IPS DF 4.7 (cell line): ENCODE measurements at regions not wholly inside any gene's neighbourhood (a gene's known extent, or its start where the extent isn't known, plus 50 kb on each side); places are given as distances from the start of the nearest gene placed in this dataset.

Source experiments
- DNase-seq: peaks from one replicate; pipeline ENCODE4 v3.0.0-alpha.2; 2013; ENCODE audit warnings: low spot score; ENCODE audit errors: extremely low read depth

GRCh38 chr9:86534572-86535258, 180.5 kb upstream of the TUT7 start:
- no peak for DNase-seq

GRCh38 chr9:86531971-86532640, 177.9 kb upstream of the TUT7 start:
- DNase-seq: no peak

GRCh38 chr9:86531273-86531970, 177.2 kb upstream of the TUT7 start:
- no peak for DNase-seq

GRCh38 chr9:86529496-86530275, 175.5 kb upstream of the TUT7 start:
- DNase-seq: no peak

DNA sequence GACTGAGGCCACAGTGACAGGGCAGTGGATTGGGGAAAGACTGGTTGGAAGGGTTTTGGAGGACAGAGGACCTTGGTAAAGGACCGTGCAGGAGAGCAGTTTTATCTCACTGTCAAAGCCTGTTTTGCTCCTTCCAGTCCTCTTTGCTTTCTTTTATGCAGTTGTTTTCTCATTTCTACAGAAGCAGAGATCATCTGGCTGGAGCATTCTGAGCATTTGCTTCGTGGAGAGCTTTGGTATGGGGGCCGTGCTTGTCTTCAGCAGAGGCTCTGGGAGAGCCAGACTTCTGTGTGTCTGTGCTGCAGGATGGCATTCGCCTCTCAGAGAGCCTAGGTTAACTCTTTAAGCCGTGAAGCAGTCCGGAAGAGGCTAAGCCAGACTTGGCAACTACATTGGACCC, 171.8 kb upstream of the TUT7 start:
- no peak for DNase-seq

GRCh38 chr9:86525182-86525581, 171.0 kb upstream of the TUT7 start:
- no peak for DNase-seq

- DNase-seq: no peak
These were observed 167.8 kb upstream of the TUT7 start for GRCh38 chr9:86521977-86522376.

DNA sequence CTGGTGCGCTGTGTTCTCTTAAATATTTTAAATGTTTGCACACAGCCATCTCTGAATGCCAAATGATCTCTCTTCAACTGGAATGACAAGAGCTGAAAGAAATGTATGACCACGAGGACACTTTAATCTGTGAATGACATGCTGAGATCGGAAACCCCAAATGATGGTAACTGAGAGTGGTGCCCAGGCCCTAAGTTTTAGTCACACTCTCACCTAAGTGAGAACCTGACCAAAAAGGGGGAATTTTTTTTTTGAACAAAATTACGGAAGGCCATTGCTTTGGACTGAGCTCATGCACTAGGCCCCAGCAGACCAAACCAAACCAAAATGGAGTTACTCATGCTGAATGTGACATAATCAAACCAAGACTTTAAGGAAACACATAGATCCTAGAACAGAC, 167.1 kb upstream of the TUT7 start:
- DNase-seq: no peak

GRCh38 chr9:86519066-86519615, 164.9 kb upstream of the TUT7 start:
- DNase-seq: no peak

GRCh38 chr9:86517475-86517874, 163.3 kb upstream of the TUT7 start:
- DNase-seq: no peak

GRCh38 chr9:86516564-86516963, 162.4 kb upstream of the TUT7 start:
- DNase-seq: no peak

- no peak for DNase-seq
These were observed 161.0 kb upstream of the TUT7 start for GRCh38 chr9:86515221-86515620.

DNA sequence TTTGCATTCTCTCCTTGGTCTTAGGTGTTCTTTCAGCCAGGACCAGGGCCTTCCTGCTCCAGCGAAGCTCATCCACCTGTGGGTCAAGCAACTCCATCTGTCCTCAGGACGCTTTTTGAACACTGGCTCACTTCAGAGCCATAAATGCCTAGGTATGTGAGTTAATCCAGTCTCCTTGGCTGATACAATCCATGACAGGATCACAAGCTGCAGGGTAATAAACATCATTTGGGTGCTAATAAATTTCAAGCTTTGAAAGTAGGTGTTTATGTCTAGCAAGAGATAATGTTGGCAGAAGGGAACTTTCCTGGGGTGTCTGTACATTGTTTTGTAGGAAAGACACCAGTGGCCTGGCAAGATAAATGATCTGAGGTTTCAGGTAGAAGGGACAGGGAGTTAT, 159.2 kb upstream of the TUT7 start:
- DNase-seq: no peak

GRCh38 chr9:86512929-86513328, 158.7 kb upstream of the TUT7 start:
- no peak for DNase-seq

GRCh38 chr9:86511614-86512360, 157.6 kb upstream of the TUT7 start:
- no peak for DNase-seq

DNA sequence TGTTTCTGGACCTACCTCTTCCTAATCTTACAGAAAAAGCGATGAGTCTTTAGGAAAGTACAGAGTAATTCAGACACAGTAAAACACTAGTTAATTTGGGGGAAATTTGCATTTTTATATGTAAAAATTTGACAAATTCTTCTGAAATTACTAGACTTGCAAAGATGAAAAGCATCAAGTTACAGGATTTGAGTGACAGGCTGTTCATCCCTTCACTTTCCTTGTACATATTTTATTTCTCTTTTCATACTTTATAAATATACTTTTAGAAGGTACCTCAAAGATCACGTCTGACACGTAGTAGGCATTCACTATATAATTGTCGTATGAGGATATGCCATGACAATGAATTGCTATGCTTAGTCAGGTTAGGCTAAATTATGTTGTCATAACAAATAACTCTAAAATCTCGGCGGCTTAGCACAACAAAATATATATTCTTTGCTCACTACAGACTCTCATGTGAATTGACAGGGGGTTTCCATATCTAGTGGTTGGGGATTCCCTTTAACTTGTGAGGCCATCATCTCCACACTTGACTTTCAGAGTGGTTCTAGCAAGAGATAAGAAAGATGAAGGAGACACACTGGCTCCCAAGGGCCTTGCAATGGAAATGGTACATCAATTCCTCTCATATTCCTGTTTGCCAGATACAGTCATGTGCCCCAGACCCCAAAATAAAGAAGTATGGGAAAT, 154.1 kb upstream of the TUT7 start:
- no peak for DNase-seq

- DNase-seq: no peak
These were observed 153.0 kb upstream of the TUT7 start for GRCh38 chr9:86507212-86507630.

- no peak for DNase-seq
These were observed 149.7 kb upstream of the TUT7 start for GRCh38 chr9:86503942-86504341.

DNA sequence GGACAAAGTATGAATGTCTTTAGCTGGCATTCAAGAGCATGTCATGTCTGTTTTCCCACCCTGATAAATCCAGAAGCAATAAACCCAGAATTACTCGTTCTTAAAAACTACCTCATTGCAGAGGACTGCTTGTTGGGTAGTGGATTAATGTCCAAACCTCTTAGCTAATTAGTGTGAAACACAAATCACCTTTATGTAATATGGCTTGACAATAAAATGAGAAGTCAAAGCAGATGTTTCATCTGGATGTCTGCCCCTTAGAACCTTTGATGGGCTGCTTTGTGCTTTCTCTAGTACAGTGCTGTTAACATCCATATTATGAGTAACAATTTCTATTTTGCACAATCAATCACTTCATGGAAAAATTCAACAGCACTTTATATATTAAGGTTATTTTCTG, 149.1 kb upstream of the TUT7 start:
- DNase-seq: no peak
